Cardiac fibroblast (primary cell): ENCODE measurements at regions not wholly inside any gene's neighbourhood (a gene's known extent, or its start where the extent isn't known, plus 50 kb on each side); places are given as distances from the start of the nearest gene placed in this dataset.

Source experiments
- DNase-seq, 2 donors: peaks; one replicate each; pipeline versions ENCODE4 v3.0.0 to v3.0.0-alpha.2; 2010; ENCODE audit warnings: low read depth in 2 of 2
- H3K4me3 ChIP-seq, 2 donors: replicated peaks in 1 of 2; 1 replicate in 1 of 2; 2 replicates in 1 of 2; pipeline ENCODE4 v1.5.1; 2011; ENCODE audit warnings: low read depth in 2 of 2, low read length in 2 of 2, mild to moderate bottlenecking in 2 of 2, moderate library complexity in 1 of 2
- CTCF ChIP-seq: IDR thresholded peaks from one replicate; pipeline ENCODE4 v1.5.1; 2011; ENCODE audit warnings: low read depth, mild to moderate bottlenecking, low read length, inconsistent platforms

- DNase-seq, result no peak
- TF ChIP-seq CTCF, result no peak
- no peak overlapping the region for H3K4me3 ChIP-seq
These were observed 129.4 kb upstream of the SRD5A2 start for GRCh38 chr2:31710121-31710520.

GRCh38 chr2:31707992-31708391 is 127.3 kb upstream of the SRD5A2 start:
- no peak for DNase-seq
- no peak for TF ChIP-seq CTCF
- no peak overlapping the region for H3K4me3 ChIP-seq

GRCh38 chr2:31704561-31705212 is 123.9 kb upstream of the SRD5A2 start:
- no peak for TF ChIP-seq CTCF
- DNase-seq, result no peak
- no peak overlapping the region for H3K4me3 ChIP-seq

GRCh38 chr2:31703253-31703652 is 122.5 kb upstream of the SRD5A2 start:
- H3K4me3 ChIP-seq, result no peak overlapping the region
- DNase-seq, result no peak
- TF ChIP-seq CTCF, result no peak

- H3K4me3 ChIP-seq, result no peak overlapping the region
- no peak for TF ChIP-seq CTCF
- DNase-seq, result no peak
These were observed 118.0 kb upstream of the SRD5A2 start for GRCh38 chr2:31698722-31699121.

- no peak for DNase-seq
- no peak overlapping the region for H3K4me3 ChIP-seq
- TF ChIP-seq CTCF, result no peak
These were observed 115.3 kb upstream of the SRD5A2 start for GRCh38 chr2:31696068-31696467.

- H3K4me3 ChIP-seq, result no peak overlapping the region
- DNase-seq, result peak; percentile 9 to 38
- TF ChIP-seq CTCF, result peak; percentile 17
These were observed 113.7 kb upstream of the SRD5A2 start for GRCh38 chr2:31694444-31694843.
